GM12878 (cell line): ENCODE measurements at regions not wholly inside any gene's neighbourhood (a gene's known extent, or its start where the extent isn't known, plus 50 kb on each side); places are given as distances from the start of the nearest gene placed in this dataset.

ENCODE experiments used
- ATAC-seq: fragments of 200-7000 bp; cut with Tn5 transposase; 3 replicates; pipeline ENCODE4 v1.9.1; 2020; ENCODE audit warnings: mild to moderate bottlenecking, moderate library complexity
- BruUV-seq: library from RNA; stranded (reverse); fragments of 400-500 nt; replicated peaks from 2 replicates; lab custom pipeline; 2021; lab: Mats Ljungman, UMichigan
- CTCF ChIA-PET: fragments of 300-600 bp; sonication (Branson Sonifier 250); formaldehyde crosslinking; extraction: SDS; loops from one replicate; lab custom pipeline; 2021; ENCODE audit warnings: inconsistent platforms; lab: Yijun Ruan, JAX
- POLR2A ChIA-PET: fragments of 350-600 bp; formaldehyde crosslinking; extraction: SDS; loops from one replicate; lab custom pipeline; 2021; ENCODE audit warnings: inconsistent platforms; lab: Charles Lee
- RAD21 ChIA-PET: fragments of 300-600 bp; sonication (Branson Sonifier 250); formaldehyde crosslinking; loops from one replicate; lab custom pipeline; 2023; ENCODE audit warnings: antibody characterized with exemption; ENCODE audit not compliant: unreplicated experiment; lab: Charles Lee
- SMC1A ChIA-PET: fragments of 300-600 bp; sonication (Branson Sonifier 250); formaldehyde crosslinking; loops from one replicate; lab custom pipeline; 2023; ENCODE audit not compliant: unreplicated experiment, uncharacterized antibody; lab: Charles Lee
- DNase-seq: peaks from one replicate; pipeline ENCODE4 v3.0.0-alpha.2; 2011; ENCODE audit warnings: low read depth, low spot score
- FAIRE-seq: peaks from 3 replicates; lab custom pipeline; 2011; peaks lifted over from hg19 to GRCh38; lab: Jason Lieb, UNC
- H2AFZ ChIP-seq: 2 replicates; pipeline ENCODE4 v1.6.0; 2011; ENCODE audit warnings: low read depth, low read length, control low read depth; ENCODE audit not compliant: control insufficient read depth
- H3K27ac ChIP-seq: 2 replicates; pipeline ENCODE4 v1.5.1; 2011; ENCODE audit warnings: control low read depth; ENCODE audit not compliant: control insufficient read depth, insufficient read depth
- H3K27me3 ChIP-seq, 2 experiments: replicated peaks in 1 of 2; 2 replicates each; pipeline versions ENCODE4 v1.6.0 to v1.6.1; 2011; ENCODE audit warnings: low read length in 1 of 2; ENCODE audit not compliant: control insufficient read depth in 2 of 2, insufficient read depth in 2 of 2
- H3K36me3 ChIP-seq, 2 experiments: 2 replicates each; pipeline ENCODE4 v1.5.1; 2011; ENCODE audit warnings: low read length in 1 of 2; ENCODE audit not compliant: control insufficient read depth in 2 of 2, insufficient read depth in 2 of 2
- H3K4me1 ChIP-seq: 2 replicates; pipeline ENCODE4 v1.6.1; 2011; ENCODE audit warnings: mild to moderate bottlenecking, low read length, moderate library complexity, mixed read lengths; ENCODE audit not compliant: control insufficient read depth, insufficient read depth
- H3K4me2 ChIP-seq: 2 replicates; pipeline ENCODE4 v1.6.0; 2011; ENCODE audit warnings: control low read depth; ENCODE audit not compliant: control insufficient read depth, insufficient read depth
- H3K4me3 ChIP-seq: fragments of 200-600 bp; sonication (generic); 2 replicates; pipeline ENCODE4 v1.5.1; 2016
- H3K79me2 ChIP-seq: 2 replicates; pipeline ENCODE4 v1.6.0; 2011; ENCODE audit warnings: low read length; ENCODE audit not compliant: control insufficient read depth, insufficient read depth
- H3K9ac ChIP-seq: 2 replicates; pipeline ENCODE4 v1.8.0; 2011; ENCODE audit warnings: low read length, control low read depth, mixed read lengths; ENCODE audit not compliant: control insufficient read depth, insufficient read depth
- H3K9me3 ChIP-seq: replicated peaks from 3 replicates; pipeline ENCODE4 v1.5.1; 2011; ENCODE audit warnings: mild to moderate bottlenecking, low read length; ENCODE audit not compliant: control insufficient read depth, insufficient read depth
- H4K20me1 ChIP-seq: 2 replicates; pipeline ENCODE4 v1.6.0; 2011; ENCODE audit not compliant: control insufficient read depth, insufficient read depth
- BRCA1 ChIP-seq: IDR thresholded peaks from 2 replicates; pipeline ENCODE4 v1.6.1; 2011; ENCODE audit warnings: low read depth, low read length, improper control_type of control experiment
- GABPA ChIP-seq: IDR thresholded peaks from 2 replicates; pipeline ENCODE4 v1.6.1; 2014; ENCODE audit warnings: antibody characterized with exemption, low read depth, mild to moderate bottlenecking, inconsistent platforms
- MEF2B ChIP-seq: fragments of 450-650 bp; IDR thresholded peaks from 2 replicates; pipeline ENCODE4 v1.6.1; 2018; ENCODE audit warnings: mild to moderate bottlenecking, moderate library complexity; ENCODE audit not compliant: partially characterized antibody, poor library complexity, severe bottlenecking
- RELB ChIP-seq: fragments of 450-650 bp; IDR thresholded peaks from 2 replicates; pipeline ENCODE4 v1.6.1; 2017; ENCODE audit warnings: low read depth, mild to moderate bottlenecking, moderate library complexity
- TAF1 ChIP-seq: IDR thresholded peaks from 2 replicates; pipeline ENCODE4 v1.6.1; 2011; ENCODE audit warnings: mild to moderate bottlenecking, low read depth, low read length, borderline replicate concordance
- YY1 ChIP-seq: IDR thresholded peaks from 2 replicates; pipeline ENCODE4 v1.6.1; 2011; ENCODE audit warnings: low read depth, mild to moderate bottlenecking, low read length
- WGBS: methylation state at CpG from one replicate; pipeline ENCODE4 v1.1.6; 2016; ENCODE audit warnings: low lambda C conversion rate; ENCODE audit not compliant: insufficient replicate concordance, insufficient coverage; ENCODE audit errors: missing lambda C conversion rate; 5-methylcytosine and 5-hydroxymethylcytosine counted together
- in situ Hi-C: fragments of 300-500 bp; cut with MboI; formaldehyde crosslinking; loops from 9 replicates; pipeline ENCODE4 v1.14.3; 2018; ENCODE audit warnings: mixed read lengths
- intact Hi-C: fragments of 100-400 bp; cut with micrococcal nuclease; formaldehyde crosslinking; loops from one replicate; pipeline ENCODE4 v1.14.2; 2022; ENCODE audit not compliant: unreplicated experiment

GRCh38 chr11:104799251-104799650 is 99.0 kb downstream of the CASP12 start:
- no peak overlapping the region for H3K27ac ChIP-seq
- ChIA-PET POLR2A (interaction anchor here (1.4 kb wide), 1 partner anchor 16 kb away, joined by 4 read pairs; no protein-coding TSS in a partner anchor), RAD21 (no interaction called here), SMC1A (no interaction called here), CTCF (interaction anchor here (1.0 kb wide), 1 partner anchor 1063 kb away, joined by 4 read pairs; no protein-coding TSS in a partner anchor)
- H3K9me3 ChIP-seq = no peaks in the 10 kb centered on the region; the same call in 2 of the 3 replicates
- no peak overlapping the region for H3K4me3 ChIP-seq
- ATAC-seq = peak; percentile 93
- no peaks in the 10 kb centered on the region for H4K20me1 ChIP-seq
- in situ Hi-C loops = no loop called here
- peak; percentile 27 for DNase-seq
- peak overlapping the region; percentile 5; the same call in 1 of the 2 replicates for H3K4me2 ChIP-seq
- TF ChIP-seq GABPA = no peak
- TF ChIP-seq MEF2B = peak; percentile 27
- no peak for TF ChIP-seq TAF1
- no peak for TF ChIP-seq BRCA1
- no peak for TF ChIP-seq RELB
- no peak for TF ChIP-seq YY1
- no peak overlapping the region for H3K9ac ChIP-seq
- 60% methylated on average over 1 of the region's 1 CpG for WGBS
- no TSS peak for BruUV-seq
- H3K79me2 ChIP-seq = no peaks in the 10 kb centered on the region
- peak; percentile 54 for FAIRE-seq
- no peaks in the 10 kb centered on the region for H3K36me3 ChIP-seq
- no peak overlapping the region; the same call in 1 of the 2 replicates for H2AFZ ChIP-seq
- peaks cover 4% of the 10 kb centered on the region; the same call in 1 of the 2 replicates for H3K4me1 ChIP-seq
- intact Hi-C loops = no loop called here
- no peaks in the 10 kb centered on the region for H3K27me3 ChIP-seq
